GM12891 (cell line): ENCODE measurements at regions not wholly inside any gene's neighbourhood (a gene's known extent, or its start where the extent isn't known, plus 50 kb on each side); places are given as distances from the start of the nearest gene placed in this dataset.
"Not testable (repeated sequence)": the region's sequence is repeated elsewhere in the genome, so short reads cannot be mapped to it uniquely, and the experiment has no call there.

ENCODE experiments used
- DNase-seq: peaks from one replicate; pipeline ENCODE4 v3.0.0; 2011; ENCODE audit warnings: low spot score; ENCODE audit not compliant: insufficient read length
- FAIRE-seq: peaks from 2 replicates; lab custom pipeline; 2011; peaks lifted over from hg19 to GRCh38; lab: Jason Lieb, UNC
- PAX5 ChIP-seq: IDR thresholded peaks from 2 replicates; pipeline ENCODE4 v1.6.1; 2011; ENCODE audit warnings: low read length, moderate library complexity, mild to moderate bottlenecking; ENCODE audit not compliant: insufficient read depth, severe bottlenecking
- POLR2A ChIP-seq: IDR thresholded peaks from 2 replicates; pipeline ENCODE4 v1.6.1; 2011; ENCODE audit warnings: low read depth, low read length, control low read depth
- POLR2AphosphoS5 ChIP-seq: IDR thresholded peaks from 2 replicates; pipeline ENCODE4 v1.6.1; 2011; ENCODE audit warnings: low read depth, low read length, control low read depth
- POU2F2 ChIP-seq: IDR thresholded peaks from 2 replicates; pipeline ENCODE4 v1.6.1; 2011; ENCODE audit warnings: low read depth, mild to moderate bottlenecking, control low read depth, low read length, moderate library complexity
- SPI1 ChIP-seq: IDR thresholded peaks from 2 replicates; pipeline ENCODE4 v1.6.1; 2011; ENCODE audit warnings: low read depth, low read length, control low read depth
- TAF1 ChIP-seq: IDR thresholded peaks from 2 replicates; pipeline ENCODE4 v1.6.1; 2011; ENCODE audit warnings: low read depth, low read length, control low read depth

- TF ChIP-seq TAF1: no peak
- TF ChIP-seq SPI1: no peak
- TF ChIP-seq POLR2AphosphoS5: no peak
- TF ChIP-seq PAX5: no peak
- no peak for TF ChIP-seq POU2F2
- TF ChIP-seq POLR2A: no peak
- no peak for DNase-seq
- no peak for FAIRE-seq
Observed at GRCh38 chr11:33974804-33975203, 76.7 kb upstream of the CAPRIN1 start.

- DNase-seq, FAIRE-seq: not testable (repeated sequence)
Observed at GRCh38 chr11:33971530-33971929, 79.7 kb upstream of the LMO2 start.

- TF ChIP-seq POLR2A (no peak), POU2F2 (no peak), SPI1 (no peak), PAX5 (no peak), TAF1 (no peak)
- FAIRE-seq (peak; percentile 88), DNase-seq (peak; percentile 56)
Observed at GRCh38 chr11:33970984-33971466, 79.1 kb upstream of the LMO2 start.

GRCh38 chr11:33967451-33967850 is 75.6 kb upstream of the LMO2 start:
- FAIRE-seq: peak; percentile 62
- no peak for DNase-seq
- TF ChIP-seq POLR2AphosphoS5: no peak
- no peak for TF ChIP-seq SPI1

- TF ChIP-seq POLR2AphosphoS5: no peak
- TF ChIP-seq TAF1: no peak
- TF ChIP-seq POU2F2: no peak
- no peak for TF ChIP-seq POLR2A
- TF ChIP-seq PAX5: no peak
- TF ChIP-seq SPI1: no peak
- DNase-seq (no peak), FAIRE-seq (no peak)
Observed at GRCh38 chr11:33965032-33965431, 73.2 kb upstream of the LMO2 start.

- DNase-seq: no peak
- TF ChIP-seq TAF1: no peak
- no peak for FAIRE-seq
Observed at GRCh38 chr11:33959855-33960400, 68.1 kb upstream of the LMO2 start.

- TF ChIP-seq POU2F2 (no peak), SPI1 (no peak), POLR2AphosphoS5 (no peak)
- FAIRE-seq: no peak
- no peak for DNase-seq
Observed at GRCh38 chr11:33957304-33957917, 65.5 kb upstream of the LMO2 start.

- TF ChIP-seq TAF1: no peak
- no peak for TF ChIP-seq PAX5
- no peak for TF ChIP-seq SPI1
- TF ChIP-seq POLR2A: no peak
- no peak for TF ChIP-seq POLR2AphosphoS5
- no peak for TF ChIP-seq POU2F2
- FAIRE-seq (no peak), DNase-seq (no peak)
Observed at GRCh38 chr11:33956611-33957010, 64.7 kb upstream of the LMO2 start.

GRCh38 chr11:33953289-33953688 is 61.4 kb upstream of the LMO2 start:
- DNase-seq (no peak), FAIRE-seq (no peak)
- TF ChIP-seq POU2F2 (no peak), PAX5 (no peak), POLR2A (no peak), SPI1 (no peak), TAF1 (no peak), POLR2AphosphoS5 (no peak)

GRCh38 chr11:33952805-33953204 is 60.9 kb upstream of the LMO2 start:
- FAIRE-seq (no peak), DNase-seq (no peak)
- TF ChIP-seq POLR2A (no peak), PAX5 (no peak), SPI1 (no peak)

GRCh38 chr11:33949252-33949913 is 57.5 kb upstream of the LMO2 start:
- FAIRE-seq: peak; percentile 58
- no peak for DNase-seq
- TF ChIP-seq POLR2AphosphoS5 (no peak), POLR2A (no peak), PAX5 (no peak), SPI1 (no peak), POU2F2 (no peak), TAF1 (no peak)
